IPS DF 6.9 (cell line): ENCODE measurements at regions not wholly inside any gene's neighbourhood (a gene's known extent, or its start where the extent isn't known, plus 50 kb on each side); places are given as distances from the start of the nearest gene placed in this dataset.
"Not testable (repeated sequence)": the region's sequence is repeated elsewhere in the genome, so short reads cannot be mapped to it uniquely, and the experiment has no call there.

Source experiments
- DNase-seq: peaks from one replicate; pipeline ENCODE4 v3.0.0-alpha.2; 2013; ENCODE audit warnings: low read depth, low spot score
- H3K27ac ChIP-seq: one replicate; pipeline ENCODE4 v1.5.1; 2013; ENCODE audit warnings: low read length, control low read depth
- H3K27me3 ChIP-seq: 2 replicates; pipeline ENCODE4 v1.6.1; 2013; ENCODE audit warnings: mild to moderate bottlenecking, low read length; ENCODE audit not compliant: control insufficient read depth, insufficient read depth
- H3K36me3 ChIP-seq: 2 replicates; pipeline ENCODE4 v1.6.1; 2013; ENCODE audit warnings: low read length; ENCODE audit not compliant: control insufficient read depth, insufficient read depth
- H3K4me1 ChIP-seq: 2 replicates; pipeline ENCODE4 v1.6.1; 2013; ENCODE audit warnings: low read length; ENCODE audit not compliant: control insufficient read depth, insufficient read depth
- H3K4me3 ChIP-seq: 2 replicates; pipeline ENCODE4 v1.5.1; 2013; ENCODE audit warnings: mild to moderate bottlenecking, low read length
- H3K9me3 ChIP-seq: 2 replicates; pipeline ENCODE4 v1.6.1; 2013; ENCODE audit warnings: low read length, inconsistent platforms; ENCODE audit not compliant: control insufficient read depth, insufficient read depth
- WGBS: extraction: QIAGEN DNeasy Blood & Tissue Kit; methylation state at CpG from one replicate; pipeline ENCODE4 v1.1.7; 2013; ENCODE audit warnings: mixed read lengths, missing lambda C conversion rate; ENCODE audit not compliant: insufficient read length, insufficient coverage; 5-methylcytosine and 5-hydroxymethylcytosine counted together

DNA sequence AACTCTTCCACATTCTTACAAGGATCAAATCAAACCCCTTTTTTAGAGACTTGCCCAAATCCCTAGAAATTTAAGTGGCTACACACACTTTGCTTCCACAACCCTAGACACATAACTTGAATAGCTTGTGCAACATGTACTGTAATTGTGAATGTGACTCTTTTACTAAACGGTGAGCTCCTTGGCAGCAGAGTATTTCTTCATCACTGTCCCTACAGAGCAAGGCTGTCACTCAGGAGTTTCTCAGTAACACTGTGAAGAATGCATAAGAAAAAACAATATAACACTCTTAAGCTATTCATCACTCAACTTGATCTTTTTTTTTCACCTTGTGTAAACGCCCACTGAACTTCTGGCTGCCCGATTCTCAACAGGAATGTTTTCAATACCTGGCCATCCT is 53.8 kb upstream of the ADAMTS18 start:
- no peak for DNase-seq
- Histone ChIP-seq H3K27me3 (no peaks in the 10 kb centered on the region), H3K36me3 (no peaks in the 10 kb centered on the region), H3K27ac (no peak overlapping the region), H3K4me3 (no peak overlapping the region), H3K4me1 (no peaks in the 10 kb centered on the region), H3K9me3 (no peaks in the 10 kb centered on the region)
- WGBS = no CpG with 5 or more reads among the region's 3 CpGs

DNA sequence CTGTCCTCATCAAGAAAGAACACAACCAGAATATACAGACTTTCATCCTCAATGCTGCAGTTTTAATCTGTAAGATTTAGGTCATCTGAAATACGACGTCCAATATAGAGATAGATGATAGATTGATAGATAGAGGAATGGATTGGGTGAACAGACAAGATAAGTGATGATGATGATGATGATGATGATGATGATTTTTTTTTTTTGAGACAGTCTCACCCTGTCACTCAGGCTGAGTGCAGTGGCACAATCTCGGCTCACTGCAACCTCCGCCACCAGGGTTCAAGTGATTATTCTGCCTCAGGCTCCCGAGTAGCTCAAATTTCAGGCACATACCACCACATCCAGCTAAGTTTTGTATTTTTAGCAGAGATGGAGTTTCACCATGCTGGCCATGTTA is 56.3 kb upstream of the ADAMTS18 start:
- WGBS = 100% methylated on average over 2 of the region's 5 CpGs
- Histone ChIP-seq H3K36me3 (no peaks in the 10 kb centered on the region), H3K27ac (no peak overlapping the region), H3K9me3 (no peaks in the 10 kb centered on the region), H3K27me3 (no peaks in the 10 kb centered on the region), H3K4me1 (no peaks in the 10 kb centered on the region), H3K4me3 (no peak overlapping the region)
- no peak for DNase-seq

DNA sequence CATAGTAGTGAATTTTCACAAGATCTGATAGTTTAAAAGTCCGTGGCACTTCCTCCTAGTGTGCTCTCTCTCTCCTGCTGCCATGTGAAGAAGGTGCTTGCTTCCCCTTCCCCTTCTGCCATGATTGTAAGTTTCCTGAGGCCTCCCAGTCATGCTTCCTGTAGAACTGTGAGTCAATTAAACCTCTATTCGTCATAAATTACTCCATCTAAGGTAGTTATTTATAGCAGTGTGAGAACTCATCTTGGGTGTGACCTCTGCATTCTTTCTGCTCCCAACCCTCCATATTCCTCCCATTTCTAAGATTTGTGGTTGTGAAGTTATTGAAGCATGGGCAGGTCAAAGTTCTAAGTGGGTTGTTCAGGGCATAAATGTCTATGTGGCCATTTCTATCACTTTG is 62.1 kb upstream of the ADAMTS18 start:
- no peaks in the 10 kb centered on the region for H3K9me3 ChIP-seq
- no peak overlapping the region for H3K27ac ChIP-seq
- no peaks in the 10 kb centered on the region for H3K27me3 ChIP-seq
- H3K4me3 ChIP-seq = no peak overlapping the region
- WGBS = no CpG with 5 or more reads among the region's 2 CpGs
- peaks cover 1% of the 10 kb centered on the region; the same call in 1 of the 2 replicates for H3K4me1 ChIP-seq
- no peaks in the 10 kb centered on the region for H3K36me3 ChIP-seq
- no peak for DNase-seq

DNA sequence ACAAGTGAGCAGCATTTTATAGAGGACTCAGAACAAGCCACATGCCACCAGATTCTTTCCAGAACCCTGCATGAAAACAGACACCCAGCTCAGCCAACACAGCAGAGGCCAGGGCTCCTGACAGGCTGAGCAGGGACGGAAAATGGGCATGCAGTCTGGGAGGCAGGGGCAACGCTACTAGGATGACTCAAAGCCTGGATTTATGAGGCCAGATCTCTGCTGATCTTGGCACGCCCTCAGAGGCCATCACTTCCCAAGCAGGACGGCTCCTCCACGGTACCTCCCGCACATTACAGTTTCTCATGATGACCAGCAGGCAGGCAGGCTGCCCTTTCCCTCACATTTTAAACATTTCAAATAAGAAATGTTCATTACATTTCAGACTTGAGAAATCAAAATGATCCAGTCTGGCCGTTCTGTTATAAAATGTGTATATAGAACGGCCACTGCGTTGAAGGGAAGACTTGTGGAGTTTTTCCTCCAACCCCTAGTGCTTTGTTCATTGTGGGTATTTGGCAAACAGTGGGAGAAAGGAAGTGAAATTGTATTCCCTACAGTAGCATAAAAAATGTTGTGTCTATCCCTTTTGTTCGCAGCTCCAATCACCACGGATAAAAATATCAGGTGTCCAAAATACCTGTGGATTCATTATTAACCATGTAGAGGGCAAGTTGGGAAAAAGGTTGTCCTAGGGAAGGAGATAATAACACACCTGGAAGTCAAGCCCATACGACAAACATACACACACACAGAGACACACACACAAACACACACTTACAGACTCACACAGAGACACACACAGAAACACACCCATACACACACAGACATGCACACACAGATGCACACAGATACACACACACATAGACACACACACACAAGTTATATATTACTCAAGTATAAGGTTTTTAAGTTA is 64.8 kb upstream of the ADAMTS18 start:
- no CpG with 5 or more reads among the region's 12 CpGs for WGBS
- Histone ChIP-seq H3K4me1 (peaks cover 1% of the 10 kb centered on the region; the same call in 1 of the 2 replicates), H3K36me3 (no peaks in the 10 kb centered on the region), H3K27me3 (no peaks in the 10 kb centered on the region), H3K4me3 (no peak overlapping the region), H3K27ac (no peak overlapping the region), H3K9me3 (no peaks in the 10 kb centered on the region)
- no peak for DNase-seq

DNA sequence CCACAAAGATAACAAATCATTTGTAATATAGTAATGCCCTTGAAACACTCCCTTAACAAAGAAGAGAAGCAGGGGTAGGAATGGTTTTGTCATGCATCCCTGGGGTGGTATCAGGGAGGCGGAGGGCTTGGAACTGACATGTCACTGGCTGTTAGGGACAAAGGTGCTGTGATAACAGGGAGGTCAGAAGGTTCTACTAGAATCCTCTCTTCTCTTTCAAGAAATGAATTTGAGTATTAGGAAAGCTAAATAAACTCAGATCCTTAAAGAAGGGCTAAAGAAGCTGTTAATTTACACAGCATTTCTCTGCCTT is 65.4 kb upstream of the ADAMTS18 start:
- Histone ChIP-seq H3K27me3 (no peaks in the 10 kb centered on the region), H3K36me3 (no peaks in the 10 kb centered on the region), H3K4me3 (no peak overlapping the region), H3K9me3 (no peaks in the 10 kb centered on the region), H3K27ac (no peak overlapping the region), H3K4me1 (peaks cover 1% of the 10 kb centered on the region; the same call in 1 of the 2 replicates)
- DNase-seq = no peak
- WGBS = no CpG with 5 or more reads among the region's 1 CpG

DNA sequence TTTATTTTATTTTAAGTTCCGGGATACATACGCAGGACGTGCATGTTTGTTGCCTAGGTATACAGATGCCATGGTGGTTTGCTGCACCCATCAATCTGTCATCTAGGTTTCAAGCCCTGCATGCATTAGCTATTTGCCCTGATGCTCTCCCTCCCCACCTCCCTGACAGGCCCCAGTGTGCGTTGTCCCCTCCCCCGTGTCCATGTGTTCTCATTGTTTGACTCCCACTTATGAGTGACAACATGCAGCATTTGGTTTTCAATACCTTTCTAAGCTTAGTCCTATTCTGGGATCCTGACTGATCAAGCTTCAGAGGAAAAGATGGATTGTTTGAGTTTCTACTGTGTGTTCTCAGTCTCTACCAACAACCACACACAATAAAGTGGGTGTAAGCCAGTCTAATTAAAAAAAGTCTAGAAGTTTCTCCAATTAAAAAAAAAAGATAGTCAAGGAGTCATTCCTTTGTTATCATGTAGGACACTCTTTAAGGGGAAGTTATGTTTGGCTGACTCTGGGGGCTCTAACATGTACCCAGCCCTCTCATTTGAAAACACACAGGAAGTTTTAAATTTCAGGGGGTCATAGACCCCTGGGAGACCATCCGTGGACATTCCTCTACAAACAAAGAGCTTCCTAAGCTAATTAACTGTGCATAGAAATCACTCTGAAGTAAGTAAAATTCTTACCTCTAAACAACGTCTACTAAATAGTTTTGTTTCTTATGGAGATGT is 66.3 kb upstream of the ADAMTS18 start:
- H3K27me3 ChIP-seq = no peaks in the 10 kb centered on the region
- WGBS = no CpG with 5 or more reads among the region's 7 CpGs
- H3K4me3 ChIP-seq = no peak overlapping the region
- H3K9me3 ChIP-seq = no peaks in the 10 kb centered on the region
- H3K4me1 ChIP-seq = peaks cover 1% of the 10 kb centered on the region; the same call in 1 of the 2 replicates
- no peak for DNase-seq
- no peaks in the 10 kb centered on the region for H3K36me3 ChIP-seq
- no peak overlapping the region for H3K27ac ChIP-seq

DNA sequence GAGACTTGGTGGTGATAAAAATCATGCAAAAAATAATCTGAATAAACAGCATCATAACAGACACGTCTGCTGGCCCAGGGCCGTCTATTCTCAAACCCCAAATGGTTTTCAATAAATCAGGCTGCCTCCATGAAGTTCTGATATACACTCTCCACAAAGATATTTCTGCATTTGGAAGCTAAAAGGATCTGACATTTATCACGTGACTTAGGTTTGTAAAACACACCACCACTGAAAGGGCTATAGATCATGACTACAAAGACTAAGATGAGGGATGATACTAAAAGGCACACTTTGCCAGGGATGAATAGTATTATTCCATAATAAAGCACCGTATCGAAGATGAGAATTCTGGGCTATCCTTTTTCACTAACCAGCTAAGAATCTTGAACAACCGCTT is 67.6 kb upstream of the ADAMTS18 start:
- Histone ChIP-seq H3K36me3 (no peaks in the 10 kb centered on the region), H3K27ac (no peak overlapping the region), H3K4me1 (peaks cover 1% of the 10 kb centered on the region; the same call in 1 of the 2 replicates), H3K9me3 (no peaks in the 10 kb centered on the region), H3K27me3 (no peaks in the 10 kb centered on the region), H3K4me3 (no peak overlapping the region)
- no CpG with 5 or more reads among the region's 6 CpGs for WGBS
- DNase-seq = no peak

DNA sequence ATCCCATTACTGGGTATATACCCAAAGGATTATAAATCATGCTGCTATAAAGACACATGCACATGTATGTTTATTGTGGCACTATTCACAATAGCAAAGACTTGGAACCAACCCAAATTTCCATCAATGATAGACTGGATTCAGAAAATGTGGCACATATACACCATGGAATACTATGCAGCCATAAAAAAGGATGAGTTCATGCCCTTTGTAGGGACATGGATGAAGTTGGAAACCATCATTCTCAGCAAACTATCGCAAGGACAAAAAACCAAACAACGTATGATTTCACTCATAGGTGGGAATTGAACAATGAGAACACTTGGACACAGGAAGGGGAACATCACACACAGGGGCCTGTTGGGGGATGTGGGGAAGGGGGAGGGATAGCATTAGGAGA is 71.7 kb upstream of the ADAMTS18 start:
- DNase-seq, H3K4me3 ChIP-seq, H3K36me3 ChIP-seq, H3K4me1 ChIP-seq, H3K27ac ChIP-seq, H3K27me3 ChIP-seq, H3K9me3 ChIP-seq: not testable (repeated sequence)
- no CpG with 5 or more reads among the region's 2 CpGs for WGBS

DNA sequence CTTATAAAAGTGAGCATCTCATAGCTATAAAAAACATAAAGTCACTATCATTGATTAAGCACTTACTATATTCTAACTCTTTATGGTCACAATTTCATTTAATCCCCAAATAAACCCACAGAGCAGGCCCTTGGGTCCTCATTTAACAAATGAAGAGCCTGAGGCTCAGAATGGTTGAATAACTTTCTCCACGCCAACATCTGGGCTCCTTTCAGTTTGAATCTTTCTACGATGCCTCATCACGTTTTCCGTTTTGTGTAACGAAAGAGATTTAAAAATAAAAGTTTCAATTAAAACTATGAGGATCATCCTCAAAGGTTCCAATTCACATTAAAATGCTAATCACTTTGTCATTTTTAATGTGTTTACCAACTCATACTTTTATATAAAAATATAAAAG is 74.2 kb upstream of the ADAMTS18 start:
- Histone ChIP-seq H3K9me3 (no peaks in the 10 kb centered on the region), H3K4me1 (no peaks in the 10 kb centered on the region), H3K27ac (no peak overlapping the region), H3K27me3 (no peaks in the 10 kb centered on the region), H3K4me3 (no peak overlapping the region), H3K36me3 (no peaks in the 10 kb centered on the region)
- no peak for DNase-seq
- no CpG with 5 or more reads among the region's 5 CpGs for WGBS

DNA sequence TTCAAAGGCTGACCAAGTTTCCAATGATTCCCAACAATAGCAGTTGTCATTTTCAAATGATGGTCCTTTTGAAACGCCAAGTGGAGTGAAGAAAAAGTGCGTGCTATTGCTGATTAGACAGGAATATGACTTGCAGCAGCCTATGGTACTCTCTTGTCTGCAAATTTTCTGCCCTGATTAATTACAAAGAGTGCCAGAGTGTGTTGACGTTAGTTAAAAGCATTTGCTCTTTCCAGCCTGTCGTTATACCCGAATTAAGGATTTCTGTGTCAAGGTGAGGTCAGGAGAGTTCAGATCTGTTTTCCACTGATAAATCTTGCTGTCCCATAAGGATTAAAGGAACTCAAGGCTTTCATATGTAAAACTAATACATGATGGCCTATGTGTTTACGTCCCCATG is 75.0 kb upstream of the ADAMTS18 start:
- no peaks in the 10 kb centered on the region for H3K27me3 ChIP-seq
- H3K27ac ChIP-seq = no peak overlapping the region
- H3K9me3 ChIP-seq = no peaks in the 10 kb centered on the region
- H3K36me3 ChIP-seq = no peaks in the 10 kb centered on the region
- no peak overlapping the region for H3K4me3 ChIP-seq
- DNase-seq = no peak
- H3K4me1 ChIP-seq = no peaks in the 10 kb centered on the region
- no CpG with 5 or more reads among the region's 6 CpGs for WGBS
